Eye (tissue), 1 donor: ENCODE measurements at regions not wholly inside any gene's neighbourhood (a gene's known extent, or its start where the extent isn't known, plus 50 kb on each side); places are given as distances from the start of the nearest gene placed in this dataset.
A peak's percentile ranks its signal among the peaks of the same experiment; 100 is the strongest.

Experiments used
- DNase-seq: peaks from one replicate; pipeline ENCODE4 v3.0.0-alpha.2; 2015

GRCh38 chr2:33810046-33810835 is 211.1 kb upstream of the FAM98A start:
- peak; percentile 48 for DNase-seq

- no peak for DNase-seq
These were observed 206.9 kb upstream of the FAM98A start for GRCh38 chr2:33806041-33806440.

GRCh38 chr2:33804155-33804554 is 205.1 kb upstream of the FAM98A start:
- DNase-seq, result no peak

- no peak for DNase-seq
These were observed 197.4 kb upstream of the FAM98A start for GRCh38 chr2:33796511-33796910.

GRCh38 chr2:33791625-33792024 is 192.5 kb upstream of the FAM98A start:
- DNase-seq, result no peak

GRCh38 chr2:33788044-33788443 is 188.9 kb upstream of the FAM98A start:
- DNase-seq, result no peak

- no peak for DNase-seq
These were observed 187.8 kb upstream of the FAM98A start for GRCh38 chr2:33786881-33787280.

GRCh38 chr2:33785201-33786106 is 186.4 kb upstream of the FAM98A start:
- DNase-seq, result no peak

- no peak for DNase-seq
These were observed 185.4 kb upstream of the FAM98A start for GRCh38 chr2:33784488-33784887.

GRCh38 chr2:33782395-33783230 is 183.5 kb upstream of the FAM98A start:
- no peak for DNase-seq

GRCh38 chr2:33777786-33778185 is 178.7 kb upstream of the FAM98A start:
- DNase-seq, result no peak

GRCh38 chr2:33775306-33775705 is 176.2 kb upstream of the FAM98A start:
- DNase-seq, result no peak

- DNase-seq, result no peak
These were observed 170.9 kb upstream of the FAM98A start for GRCh38 chr2:33770023-33770422.

- no peak for DNase-seq
These were observed 167.1 kb upstream of the FAM98A start for GRCh38 chr2:33766175-33766574.

GRCh38 chr2:33765122-33765521 is 166.0 kb upstream of the FAM98A start:
- DNase-seq, result peak; percentile 64

- DNase-seq, result no peak
These were observed 165.5 kb upstream of the FAM98A start for GRCh38 chr2:33764551-33764950.

- DNase-seq, result no peak
These were observed 164.7 kb upstream of the FAM98A start for GRCh38 chr2:33763671-33764310.

- DNase-seq, result no peak
These were observed 163.5 kb upstream of the FAM98A start for GRCh38 chr2:33762636-33763035.

- DNase-seq, result peak; percentile 29
These were observed 147.2 kb upstream of the FAM98A start for GRCh38 chr2:33746208-33746800.

GRCh38 chr2:33735096-33735495 is 136.0 kb upstream of the FAM98A start:
- no peak for DNase-seq

GRCh38 chr2:33730804-33731203 is 131.7 kb upstream of the FAM98A start:
- no peak for DNase-seq

- no peak for DNase-seq
These were observed 131.1 kb upstream of the FAM98A start for GRCh38 chr2:33730193-33730592.
